Neural progenitor cell (in vitro differentiated cells): ENCODE measurements at regions not wholly inside any gene's neighbourhood (a gene's known extent, or its start where the extent isn't known, plus 50 kb on each side); places are given as distances from the start of the nearest gene placed in this dataset.

Experiments
- CTCF ChIP-seq: fragments of 200-600 bp; sonication (generic); IDR thresholded peaks from 2 replicates; pipeline ENCODE4 v1.5.1; 2017; ENCODE audit warnings: antibody characterized with exemption, mild to moderate bottlenecking
- EZH2 ChIP-seq: fragments of 200-600 bp; sonication (generic); IDR thresholded peaks from 2 replicates; pipeline ENCODE4 v1.6.1; 2017; ENCODE audit warnings: antibody characterized with exemption, mild to moderate bottlenecking, moderate library complexity
- EZH2phosphoT487 ChIP-seq: fragments of 200-600 bp; sonication (generic); IDR thresholded peaks from 2 replicates; pipeline ENCODE4 v1.6.1; 2017; ENCODE audit warnings: antibody characterized with exemption

DNA sequence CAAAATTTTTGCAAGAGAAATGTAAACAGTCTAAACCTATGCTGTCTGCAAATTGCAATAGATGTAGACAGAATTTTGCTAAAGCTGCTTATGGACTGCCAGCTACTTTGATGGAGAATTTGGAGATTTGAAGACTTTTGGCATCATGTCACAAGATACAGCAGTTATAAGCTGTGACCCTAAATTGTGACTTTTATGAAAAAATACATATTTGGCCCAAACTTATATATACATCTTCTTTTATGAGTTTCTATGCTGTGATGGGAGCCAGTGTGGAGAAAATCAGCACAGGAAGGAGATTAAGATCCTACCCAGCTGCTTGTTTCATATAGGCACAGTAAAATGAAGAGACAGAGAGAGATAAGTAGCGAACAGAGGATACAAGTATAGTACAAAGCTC is 1595.4 kb downstream of the PLA2G4A start:
- TF ChIP-seq CTCF (no peak), EZH2 (no peak), EZH2phosphoT487 (no peak)
